HepG2 (cell line): ENCODE measurements at regions not wholly inside any gene's neighbourhood (a gene's known extent, or its start where the extent isn't known, plus 50 kb on each side); places are given as distances from the start of the nearest gene placed in this dataset.

ENCODE experiments used
- ATAC-seq: fragments of 200-7000 bp; cut with Tn5 transposase; 3 replicates; pipeline ENCODE4 v1.9.1; 2020; ENCODE audit warnings: mild to moderate bottlenecking, moderate library complexity
- BruUV-seq: library from RNA; stranded (reverse); fragments of 400-500 nt; replicated peaks from 2 replicates; lab custom pipeline; 2021; lab: Mats Ljungman, UMichigan
- CTCF ChIA-PET: fragments of 300-600 bp; formaldehyde crosslinking; extraction: SDS; loops from one replicate; lab custom pipeline; 2021; ENCODE audit warnings: low total read pairs, inconsistent platforms, low intra/inter-chr PET ratio; lab: Yijun Ruan, JAX
- POLR2A ChIA-PET: fragments of 350-600 bp; sonication (Branson Sonifier 250); formaldehyde crosslinking; loops from one replicate; lab custom pipeline; 2020; ENCODE audit warnings: antibody characterized with exemption, inconsistent platforms; lab: Yijun Ruan, JAX
- DNase-seq: peaks from one replicate; pipeline ENCODE4 v3.0.0-alpha.2; 2015; ENCODE audit warnings: low spot score
- FAIRE-seq: peaks from 3 replicates; lab custom pipeline; 2011; peaks lifted over from hg19 to GRCh38; lab: Jason Lieb, UNC
- H2AFZ ChIP-seq: one replicate; pipeline ENCODE4 v1.6.1; 2011; ENCODE audit warnings: low read length, inconsistent platforms
- H3K27ac ChIP-seq: fragments of 300-600 bp; 3 replicates; pipeline ENCODE4 v1.8.0; 2011; ENCODE audit warnings: mixed run types, mild to moderate bottlenecking, mixed read lengths, low read length, inconsistent platforms; ENCODE audit not compliant: insufficient read depth; ENCODE audit errors: extremely low read length
- H3K27me3 ChIP-seq, 2 experiments: fragments of 200-600 bp in 1 of 2; 2 replicates in 1 of 2; 3 replicates in 1 of 2; pipeline versions ENCODE4 v1.6.0 to v1.8.0; 2011; ENCODE audit warnings: low read length in 2 of 2, mild to moderate bottlenecking in 2 of 2, moderate library complexity in 2 of 2, inconsistent platforms in 1 of 2; ENCODE audit not compliant: insufficient read depth in 2 of 2, control insufficient read depth in 1 of 2
- H3K36me3 ChIP-seq, 2 experiments: fragments of 200-600 bp in 1 of 2; replicated peaks in 1 of 2; 2 replicates in 1 of 2; 3 replicates in 1 of 2; pipeline versions ENCODE4 v1.5.1 to v1.8.0; 2011; ENCODE audit warnings: low read length in 2 of 2, inconsistent platforms in 1 of 2; ENCODE audit not compliant: insufficient read depth in 2 of 2, control insufficient read depth in 1 of 2
- H3K4me1 ChIP-seq: 2 replicates; pipeline ENCODE4 v1.5.1; 2012; ENCODE audit warnings: low read length, inconsistent platforms; ENCODE audit not compliant: insufficient read depth
- H3K4me2 ChIP-seq: 2 replicates; pipeline ENCODE4 v1.6.0; 2011; ENCODE audit warnings: low read depth, low read length, inconsistent platforms
- H3K4me3 ChIP-seq, 3 experiments: fragments of 200-600 bp in 1 of 3; sonication (generic), shearing (Covaris generic) in 1 of 3; replicated peaks in 1 of 3; 2 replicates each; pipeline ENCODE4 v1.5.1; 2011 to 2016; ENCODE audit warnings: low read length in 3 of 3, inconsistent platforms in 2 of 3, low read depth in 2 of 3, mild to moderate bottlenecking in 2 of 3, control low read depth in 1 of 3, mixed read lengths in 1 of 3; ENCODE audit not compliant: insufficient read depth in 1 of 3
- H3K79me2 ChIP-seq: one replicate; pipeline ENCODE4 v1.6.1; 2011; ENCODE audit warnings: low read length, inconsistent platforms; ENCODE audit not compliant: insufficient read depth
- H3K9ac ChIP-seq: 2 replicates; pipeline ENCODE4 v1.6.0; 2011; ENCODE audit warnings: mild to moderate bottlenecking, low read depth, low read length, inconsistent platforms; ENCODE audit not compliant: insufficient read depth
- H3K9me3 ChIP-seq: 2 replicates; pipeline ENCODE4 v1.5.1; 2012; ENCODE audit warnings: mild to moderate bottlenecking, low read length
- H4K20me1 ChIP-seq: 2 replicates; pipeline ENCODE4 v1.6.0; 2011; ENCODE audit warnings: inconsistent platforms, mild to moderate bottlenecking, low read length, moderate library complexity; ENCODE audit not compliant: insufficient read depth
- CREB1 ChIP-seq, 2 experiments: fragments of 450-650 bp in 1 of 2; IDR thresholded peaks; 2 replicates each; pipeline ENCODE4 v1.6.1; 2016 to 2017; ENCODE audit warnings: control low read depth in 1 of 2, mild to moderate bottlenecking in 1 of 2, missing compliant biosample characterization in 1 of 2, missing genetic modification characterization in 1 of 2
- FOXP1 ChIP-seq, 2 experiments: fragments of 450-650 bp in 1 of 2; IDR thresholded peaks; 2 replicates each; pipeline ENCODE4 v1.6.1; 2017 to 2018; ENCODE audit warnings: antibody characterized with exemption in 1 of 2
- HNRNPK ChIP-seq: fragments of 200-400 bp; formaldehyde crosslinking; IDR thresholded peaks from 2 replicates; pipeline ENCODE4 v1.6.1; 2018; ENCODE audit warnings: low read length, low read depth, moderate library complexity, mild to moderate bottlenecking; ENCODE audit not compliant: poor library complexity, severe bottlenecking
- KAT7 ChIP-seq: IDR thresholded peaks from 2 replicates; pipeline ENCODE4 v1.6.1; 2018; ENCODE audit warnings: borderline replicate concordance, missing compliant biosample characterization
- RNF2 ChIP-seq: fragments of 450-650 bp; conservative IDR thresholded peaks from 2 replicates; pipeline ENCODE4 v1.6.1; 2016; ENCODE audit warnings: low read depth
- TAF15 ChIP-seq: fragments of 200-400 bp; formaldehyde crosslinking; IDR thresholded peaks from one replicate; pipeline ENCODE4 v1.6.1; 2018; ENCODE audit warnings: mild to moderate bottlenecking, low read depth, low read length; ENCODE audit not compliant: poor library complexity, severe bottlenecking
- TBL1XR1 ChIP-seq: fragments of 150-350 bp; IDR thresholded peaks from 2 replicates; pipeline ENCODE4 v1.6.1; 2014; ENCODE audit warnings: borderline replicate concordance, low read length; ENCODE audit not compliant: partially characterized antibody
- ZNF274 ChIP-seq: sonication (generic); formaldehyde crosslinking; IDR thresholded peaks from 2 replicates; pipeline ENCODE4 v1.5.1; 2020; ENCODE audit warnings: mild to moderate bottlenecking, missing genetic modification reagents
- ZNF382 ChIP-seq: sonication (generic); formaldehyde crosslinking; IDR thresholded peaks from 2 replicates; pipeline ENCODE4 v1.5.0; 2020; ENCODE audit warnings: missing genetic modification reagents, mild to moderate bottlenecking, borderline replicate concordance
- ZNF773 ChIP-seq: sonication (generic); formaldehyde crosslinking; IDR thresholded peaks from 2 replicates; pipeline ENCODE4 v1.4.0; 2020; ENCODE audit warnings: missing genetic modification reagents, borderline replicate concordance
- ZNF777 ChIP-seq: sonication (generic); formaldehyde crosslinking; IDR thresholded peaks from 2 replicates; pipeline ENCODE4 v1.4.0; 2020; ENCODE audit warnings: missing genetic modification reagents
- ZSCAN31 ChIP-seq: sonication (generic); formaldehyde crosslinking; IDR thresholded peaks from 2 replicates; pipeline ENCODE4 v1.5.0; 2020; ENCODE audit warnings: low read depth, mild to moderate bottlenecking, missing genetic modification reagents
- WGBS: methylation state at CpG from one replicate; pipeline ENCODE4 v1.1.6; 2017; ENCODE audit warnings: low lambda C conversion rate; 5-methylcytosine and 5-hydroxymethylcytosine counted together
- in situ Hi-C: cut with HindIII; loops from 2 replicates; pipeline ENCODE4 v1.10.0; 2017; ENCODE audit warnings: low pct_unique_long_range_greater_than_20kb; ENCODE audit not compliant: extremely low pct_ligation_motif_present
- intact Hi-C: fragments of 100-400 bp; cut with micrococcal nuclease; formaldehyde crosslinking; loops from one replicate; pipeline ENCODE4 v1.10.0; 2022; ENCODE audit not compliant: unreplicated experiment
- TF ChIP-seq, protein P1 (sequence below): sonication (generic); formaldehyde crosslinking; conservative IDR thresholded peaks from 2 replicates; pipeline ENCODE4 v1.4.0; 2020; ENCODE audit warnings: missing genetic modification reagents
- TF ChIP-seq, protein P2 (sequence below): fragments of 450-650 bp; IDR thresholded peaks from 2 replicates; pipeline ENCODE4 v1.6.1; 2017
- TF ChIP-seq, protein P3 (sequence below): fragments of 450-650 bp; IDR thresholded peaks from 2 replicates; pipeline ENCODE4 v1.6.1; 2016

DNA sequence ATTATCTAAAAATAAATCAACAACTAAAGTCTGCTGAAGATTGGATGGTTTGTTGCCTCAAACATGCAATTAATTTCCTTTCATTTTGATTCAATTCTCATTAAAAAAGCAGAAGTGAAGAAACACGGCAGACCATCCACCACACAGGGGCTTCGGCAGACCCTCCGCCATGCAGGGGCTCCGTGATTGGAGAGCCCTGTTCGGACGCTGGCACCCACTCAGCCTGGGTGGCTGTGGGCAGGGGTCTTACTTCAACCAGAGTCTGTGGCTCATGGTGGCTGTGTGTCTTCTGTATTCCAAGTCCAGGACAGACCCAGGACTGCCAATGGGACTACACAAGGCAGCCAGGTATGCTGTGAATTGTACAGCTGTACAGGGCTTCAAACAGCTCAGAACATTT is 86.9 kb upstream of the FRMD1 start (continued):
- TF ChIP-seq, protein P1, sequence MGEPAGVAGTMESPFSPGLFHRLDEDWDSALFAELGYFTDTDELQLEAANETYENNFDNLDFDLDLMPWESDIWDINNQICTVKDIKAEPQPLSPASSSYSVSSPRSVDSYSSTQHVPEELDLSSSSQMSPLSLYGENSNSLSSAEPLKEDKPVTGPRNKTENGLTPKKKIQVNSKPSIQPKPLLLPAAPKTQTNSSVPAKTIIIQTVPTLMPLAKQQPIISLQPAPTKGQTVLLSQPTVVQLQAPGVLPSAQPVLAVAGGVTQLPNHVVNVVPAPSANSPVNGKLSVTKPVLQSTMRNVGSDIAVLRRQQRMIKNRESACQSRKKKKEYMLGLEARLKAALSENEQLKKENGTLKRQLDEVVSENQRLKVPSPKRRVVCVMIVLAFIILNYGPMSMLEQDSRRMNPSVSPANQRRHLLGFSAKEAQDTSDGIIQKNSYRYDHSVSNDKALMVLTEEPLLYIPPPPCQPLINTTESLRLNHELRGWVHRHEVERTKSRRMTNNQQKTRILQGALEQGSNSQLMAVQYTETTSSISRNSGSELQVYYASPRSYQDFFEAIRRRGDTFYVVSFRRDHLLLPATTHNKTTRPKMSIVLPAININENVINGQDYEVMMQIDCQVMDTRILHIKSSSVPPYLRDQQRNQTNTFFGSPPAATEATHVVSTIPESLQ (CRISPR knock-in tag) = no peak
- TF ChIP-seq ZNF274 (no peak), ZNF382 (CRISPR knock-in tag) (no peak)
- TF ChIP-seq, protein P2, sequence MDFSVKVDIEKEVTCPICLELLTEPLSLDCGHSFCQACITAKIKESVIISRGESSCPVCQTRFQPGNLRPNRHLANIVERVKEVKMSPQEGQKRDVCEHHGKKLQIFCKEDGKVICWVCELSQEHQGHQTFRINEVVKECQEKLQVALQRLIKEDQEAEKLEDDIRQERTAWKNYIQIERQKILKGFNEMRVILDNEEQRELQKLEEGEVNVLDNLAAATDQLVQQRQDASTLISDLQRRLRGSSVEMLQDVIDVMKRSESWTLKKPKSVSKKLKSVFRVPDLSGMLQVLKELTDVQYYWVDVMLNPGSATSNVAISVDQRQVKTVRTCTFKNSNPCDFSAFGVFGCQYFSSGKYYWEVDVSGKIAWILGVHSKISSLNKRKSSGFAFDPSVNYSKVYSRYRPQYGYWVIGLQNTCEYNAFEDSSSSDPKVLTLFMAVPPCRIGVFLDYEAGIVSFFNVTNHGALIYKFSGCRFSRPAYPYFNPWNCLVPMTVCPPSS = no peak
- TF ChIP-seq, all 625 proteins: peak for 0

DNA sequence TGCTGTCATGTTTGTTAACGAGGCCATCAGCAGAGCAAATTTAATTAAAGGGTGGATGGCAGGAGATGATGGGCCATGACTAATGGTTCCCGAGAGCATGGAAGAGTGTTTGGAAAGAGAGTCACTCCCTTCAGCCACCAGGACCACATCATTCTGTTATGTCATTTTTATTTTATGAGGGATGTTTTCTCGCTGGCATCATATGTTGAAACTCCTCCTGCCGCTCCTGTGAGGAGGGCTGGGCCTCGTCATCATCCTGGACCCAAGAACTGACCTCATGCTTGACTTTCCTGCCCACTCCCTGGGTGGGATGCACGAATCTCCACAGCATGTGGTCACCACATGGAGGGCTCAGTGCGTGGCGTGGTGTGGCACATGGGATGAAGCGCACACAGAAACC is 86.4 kb upstream of the FRMD1 start:
- Histone ChIP-seq H3K36me3 (no peaks in the 10 kb centered on the region), H3K27me3 (peaks cover 0 to 12% of the 10 kb centered on the region in 2 experiments; a peak in 2 of 5 replicates), H3K4me2 (no peak overlapping the region), H4K20me1 (no peaks in the 10 kb centered on the region), H2AFZ (no peak overlapping the region), H3K79me2 (no peaks in the 10 kb centered on the region), H3K4me1 (no peaks in the 10 kb centered on the region), H3K9ac (no peak overlapping the region), H3K27ac (no peak overlapping the region), H3K9me3 (no peaks in the 10 kb centered on the region), H3K4me3 (no peak overlapping the region)
- no peak for FAIRE-seq
- no peak for ATAC-seq
- intact Hi-C loops = no loop called here
- TF ChIP-seq TBL1XR1 (no peak), CREB1 (IDR thresholded peaks at IDR 0.05) (peak; percentile 56), CREB1 (CRISPR knock-in tag; IDR thresholded peaks at IDR 0.05) (no peak), FOXP1 (IDR thresholded peaks at IDR 0.05) (no peak), FOXP1 (CRISPR knock-in tag; IDR thresholded peaks at IDR 0.05) (no peak), RNF2 (no peak), ZSCAN31 (no peak), TAF15 (no peak), ZNF773 (no peak), KAT7 (no peak), HNRNPK (no peak), ZNF777 (CRISPR knock-in tag) (no peak)
- TF ChIP-seq, protein P3, sequence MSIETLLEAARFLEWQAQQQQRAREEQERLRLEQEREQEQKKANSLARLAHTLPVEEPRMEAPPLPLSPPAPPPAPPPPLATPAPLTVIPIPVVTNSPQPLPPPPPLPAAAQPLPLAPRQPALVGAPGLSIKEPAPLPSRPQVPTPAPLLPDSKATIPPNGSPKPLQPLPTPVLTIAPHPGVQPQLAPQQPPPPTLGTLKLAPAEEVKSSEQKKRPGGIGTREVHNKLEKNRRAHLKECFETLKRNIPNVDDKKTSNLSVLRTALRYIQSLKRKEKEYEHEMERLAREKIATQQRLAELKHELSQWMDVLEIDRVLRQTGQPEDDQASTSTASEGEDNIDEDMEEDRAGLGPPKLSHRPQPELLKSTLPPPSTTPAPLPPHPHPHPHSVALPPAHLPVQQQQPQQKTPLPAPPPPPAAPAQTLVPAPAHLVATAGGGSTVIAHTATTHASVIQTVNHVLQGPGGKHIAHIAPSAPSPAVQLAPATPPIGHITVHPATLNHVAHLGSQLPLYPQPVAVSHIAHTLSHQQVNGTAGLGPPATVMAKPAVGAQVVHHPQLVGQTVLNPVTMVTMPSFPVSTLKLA = peak; percentile 24; the same call in 1 of the 2 replicates
- in situ Hi-C loops = no loop called here
- ChIA-PET CTCF (no interaction called here), POLR2A (no interaction called here)
- WGBS = 19% methylated on average over 9 of the region's 9 CpGs
- DNase-seq = no peak
- BruUV-seq = no TSS peak
